22Rv1 (cell line): ENCODE measurements at regions not wholly inside any gene's neighbourhood (a gene's known extent, or its start where the extent isn't known, plus 50 kb on each side); places are given as distances from the start of the nearest gene placed in this dataset.

Source experiments
- CTCF ChIP-seq: fragments of 450-650 bp; IDR thresholded peaks from 2 replicates; pipeline ENCODE4 v1.5.1; 2017; ENCODE audit warnings: mild to moderate bottlenecking
- ZFX ChIP-seq: fragments of 450-650 bp; IDR thresholded peaks from 2 replicates; pipeline ENCODE4 v1.6.1; 2017; ENCODE audit warnings: antibody characterized with exemption, borderline replicate concordance

- TF ChIP-seq CTCF (no peak), ZFX (no peak)
Measured at GRCh38 chr2:34486965-34487364, 887.9 kb upstream of the FAM98A start.
